NCI-H128 (cell line): ENCODE measurements at regions not wholly inside any gene's neighbourhood (a gene's known extent, or its start where the extent isn't known, plus 50 kb on each side); places are given as distances from the start of the nearest gene placed in this dataset.

Source experiments
- DNase-seq: peaks from one replicate; lab custom pipeline; 2025; ENCODE audit not compliant: unreplicated experiment; lab: John Stamatoyannopoulos, UW

DNA sequence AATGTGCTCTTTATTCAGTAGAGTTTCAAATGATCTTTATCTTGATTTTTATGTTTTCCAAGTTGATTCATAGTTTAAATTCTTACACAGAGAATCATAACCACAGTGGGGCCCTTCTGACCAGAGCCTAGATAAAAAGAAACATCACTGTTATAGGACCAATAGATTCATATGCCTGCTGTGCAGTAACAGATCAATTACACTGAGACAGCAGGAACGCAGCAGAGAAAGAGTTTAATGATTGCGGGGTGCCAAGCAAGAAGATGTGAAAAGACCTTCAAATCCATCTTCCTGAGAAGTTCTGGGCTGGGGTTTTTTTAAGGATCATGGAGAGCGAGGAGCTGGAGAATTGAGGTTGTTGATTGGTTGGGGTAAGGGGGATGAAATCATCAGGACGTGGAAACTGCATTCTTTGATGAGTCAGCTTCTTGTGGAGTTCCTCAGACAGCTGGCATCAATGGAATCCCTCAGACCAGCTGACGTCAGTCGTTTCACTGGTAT is 346.6 kb downstream of the TBC1D4 start:
- no peak for DNase-seq

DNA sequence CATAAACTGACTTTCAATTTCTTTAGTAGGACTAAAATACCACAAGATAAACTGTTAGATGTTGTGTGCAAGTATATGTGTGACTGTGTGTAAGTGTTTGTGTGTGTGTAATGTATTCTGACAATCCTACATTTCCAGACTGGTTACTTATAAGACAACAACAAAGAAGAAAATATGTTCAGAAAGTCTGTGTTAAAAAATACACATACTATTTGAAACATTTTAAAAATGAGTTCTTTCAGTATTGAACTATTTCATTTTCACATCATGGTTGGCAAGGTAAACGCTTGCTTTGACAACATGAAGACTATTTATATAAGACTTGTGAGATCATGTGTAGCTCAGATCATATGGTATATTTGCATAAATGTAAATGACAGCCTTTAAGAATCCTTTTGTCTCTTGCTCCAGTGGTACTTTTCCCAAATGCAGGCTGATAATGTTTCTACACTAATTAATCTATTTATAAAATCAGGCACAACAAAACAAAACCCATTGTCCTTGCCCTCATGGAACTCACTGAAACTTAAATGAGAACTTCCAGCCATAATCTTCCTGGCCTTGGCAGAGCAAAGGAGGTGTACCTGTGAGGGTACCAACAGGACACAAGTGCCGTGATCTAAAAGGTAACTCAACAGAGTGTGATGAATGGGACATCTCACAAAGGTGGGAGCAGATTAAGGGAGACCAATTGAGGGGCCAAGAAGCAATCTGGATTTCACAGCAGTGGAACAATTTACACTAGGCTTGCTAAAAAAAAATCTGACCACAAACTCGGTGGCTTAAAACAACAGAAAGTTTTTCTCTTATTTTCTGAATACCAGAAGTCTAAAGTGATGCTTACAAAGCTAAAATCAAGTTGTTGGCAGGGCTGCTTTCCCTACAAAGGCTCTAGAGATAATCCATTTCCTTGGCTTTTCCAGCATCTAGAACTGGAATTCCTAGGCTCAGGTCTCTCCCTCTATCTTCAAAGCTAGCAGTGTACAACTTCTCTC is 349.0 kb downstream of the TBC1D4 start:
- no peak for DNase-seq

DNA sequence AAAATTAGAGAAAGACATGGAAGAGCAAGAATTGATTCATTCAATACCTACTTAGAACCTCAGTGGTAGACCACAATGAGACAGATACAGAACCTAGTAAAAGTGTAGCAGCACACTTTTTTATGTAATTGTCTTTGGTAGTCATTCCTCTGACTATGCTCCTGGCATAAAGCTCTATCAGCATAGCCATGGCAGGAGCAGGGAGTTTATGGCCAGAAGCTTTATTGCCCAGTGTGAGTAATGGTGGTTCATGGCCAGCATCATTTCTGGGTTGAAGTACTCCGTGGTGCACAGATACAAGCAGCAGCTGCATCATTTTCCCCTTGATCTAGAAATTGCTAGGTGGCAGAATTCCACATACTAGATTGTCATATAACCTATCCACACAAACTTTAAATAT is 352.6 kb downstream of the TBC1D4 start:
- no peak for DNase-seq

DNA sequence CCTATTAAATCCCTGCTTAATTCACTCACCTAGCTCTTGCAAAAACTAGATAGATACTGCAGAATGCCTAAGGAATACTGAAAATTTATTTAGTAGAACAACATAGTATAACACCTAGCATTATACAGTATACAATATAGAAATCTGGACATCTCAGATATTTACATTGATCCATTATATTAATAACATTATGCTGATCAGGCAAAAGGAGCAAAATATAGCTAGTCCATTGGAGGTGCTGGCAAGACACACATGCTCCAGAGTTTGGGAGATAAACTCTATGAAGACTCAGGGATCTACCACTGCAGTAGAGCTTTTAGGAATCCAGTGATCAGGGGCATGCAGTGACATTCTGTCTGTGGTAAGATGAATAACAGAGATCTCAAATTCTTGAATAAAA is 357.6 kb downstream of the TBC1D4 start:
- DNase-seq = no peak

DNA sequence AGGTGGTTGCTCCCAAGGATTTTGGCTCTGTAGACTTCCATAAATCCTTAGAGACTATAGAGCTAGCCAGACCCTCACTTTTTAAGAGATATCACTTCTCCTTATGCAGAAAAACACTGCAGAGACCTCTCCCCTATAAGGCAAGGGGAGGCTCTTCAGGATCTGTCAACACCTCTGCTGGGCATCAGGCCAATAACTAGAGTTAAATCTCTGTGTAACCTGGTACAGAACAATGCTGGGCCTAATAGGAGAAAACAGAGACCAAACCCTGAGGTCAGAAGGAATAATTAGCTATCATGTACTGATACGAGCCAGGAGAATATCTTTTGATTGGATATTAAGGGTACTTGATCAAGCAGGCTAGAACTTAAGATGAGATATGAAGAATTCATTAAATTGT is 358.5 kb downstream of the TBC1D4 start:
- no peak for DNase-seq

DNA sequence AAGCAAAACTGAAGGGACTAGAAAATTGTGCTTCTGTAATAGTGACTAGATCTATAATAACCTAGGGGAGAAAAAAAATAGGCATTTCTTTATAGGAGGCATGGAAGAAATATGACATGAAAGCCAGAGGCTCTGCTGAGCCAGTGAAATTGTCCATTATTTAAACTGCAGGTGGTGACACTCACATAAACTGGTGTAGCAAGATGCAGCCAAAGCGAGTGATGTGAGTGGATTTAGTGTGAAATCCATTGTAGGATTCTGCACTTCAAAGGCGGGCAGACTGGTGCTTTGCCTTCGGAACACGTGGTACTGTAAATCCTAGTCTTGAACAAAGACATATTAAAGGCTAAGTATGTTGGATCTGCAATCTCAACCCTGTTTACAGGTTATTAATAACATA is 361.9 kb downstream of the TBC1D4 start:
- no peak for DNase-seq

DNA sequence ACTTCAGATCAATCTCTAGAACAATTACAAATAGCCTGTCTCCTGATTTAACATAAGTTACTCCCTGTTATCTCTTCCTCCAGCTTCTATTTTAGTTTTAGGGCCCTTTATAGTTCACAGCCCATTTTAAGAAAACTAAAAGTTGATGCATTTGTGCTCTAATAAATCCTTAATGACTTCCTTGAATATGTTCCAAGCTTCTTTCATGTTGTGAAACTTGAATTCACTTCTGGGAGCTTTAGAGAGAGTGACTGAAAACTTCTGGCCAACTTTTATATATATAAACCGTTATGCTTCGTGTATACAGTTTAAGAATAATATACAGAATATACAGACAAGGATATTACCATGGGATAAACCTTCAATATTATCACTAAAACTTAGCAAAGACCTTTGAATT is 366.8 kb downstream of the TBC1D4 start:
- DNase-seq = no peak

DNA sequence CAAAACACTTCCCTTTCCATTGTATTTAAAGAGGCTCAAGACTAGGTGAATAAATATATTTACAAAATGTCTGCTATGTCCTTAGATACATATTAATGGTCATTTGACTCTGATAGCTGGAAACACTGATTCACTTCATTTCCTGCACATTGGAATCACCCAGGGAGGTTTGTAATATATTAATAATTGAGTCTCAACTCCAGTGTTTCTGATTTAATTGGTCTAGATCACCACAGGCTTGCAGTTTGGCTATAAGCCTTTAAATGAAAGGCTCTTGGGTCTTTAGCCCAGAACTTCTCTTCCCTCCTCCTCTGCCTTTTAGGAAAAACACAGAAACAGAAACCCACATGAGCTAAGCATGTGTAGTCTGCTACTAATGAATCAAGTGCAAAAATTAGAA is 378.0 kb downstream of the TBC1D4 start:
- no peak for DNase-seq

DNA sequence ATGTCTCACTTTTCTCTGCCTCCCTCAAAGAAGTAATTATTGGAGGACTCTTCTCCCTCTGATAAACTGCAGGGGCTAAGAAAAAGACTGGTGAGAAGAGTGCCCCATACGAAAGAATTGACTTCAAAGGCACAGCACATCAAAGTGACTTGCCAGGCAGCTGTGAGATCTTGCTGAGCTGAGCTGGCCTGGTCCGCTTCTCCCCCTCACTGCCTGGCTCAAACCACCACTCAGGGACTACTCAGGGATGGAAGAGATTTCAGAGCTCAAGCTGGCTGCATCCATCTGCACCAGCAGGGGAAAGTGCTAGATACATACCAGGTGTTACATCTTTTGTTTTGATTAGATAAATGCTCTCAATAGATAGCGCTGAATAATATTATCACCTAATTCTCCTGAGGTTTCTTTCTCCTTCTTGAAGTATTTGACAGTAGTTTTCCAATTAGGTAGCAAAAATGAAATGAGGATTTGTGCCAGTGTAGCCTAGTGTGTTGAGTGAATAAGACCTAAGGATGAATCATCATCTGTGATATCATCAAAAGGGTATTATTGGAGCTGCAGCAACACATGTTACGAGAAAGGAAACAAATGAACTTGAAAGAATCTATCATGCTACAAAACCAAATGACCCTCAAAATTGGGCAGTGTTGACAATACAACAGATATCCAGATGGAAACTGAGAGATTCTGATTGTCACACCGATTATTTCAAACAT is 379.8 kb downstream of the TBC1D4 start:
- no peak for DNase-seq

DNA sequence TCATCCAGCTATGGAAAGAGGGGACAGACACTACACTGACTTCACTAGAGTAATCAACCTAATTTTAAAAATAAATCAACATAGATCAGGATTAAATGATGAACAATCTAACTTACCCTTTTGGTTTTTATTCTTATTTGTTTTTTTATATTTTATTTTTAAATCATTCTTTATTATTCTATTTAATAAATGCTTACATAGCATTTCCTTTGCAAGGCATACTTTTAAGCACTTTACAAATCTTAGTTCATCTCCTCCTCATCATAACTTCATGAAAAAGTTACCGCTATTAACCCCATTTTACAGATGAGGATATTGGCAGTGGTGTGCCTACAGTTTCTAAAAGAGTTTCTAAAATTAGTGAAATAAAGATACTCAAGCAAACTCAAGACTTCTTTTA is 380.6 kb downstream of the TBC1D4 start:
- no peak for DNase-seq

DNA sequence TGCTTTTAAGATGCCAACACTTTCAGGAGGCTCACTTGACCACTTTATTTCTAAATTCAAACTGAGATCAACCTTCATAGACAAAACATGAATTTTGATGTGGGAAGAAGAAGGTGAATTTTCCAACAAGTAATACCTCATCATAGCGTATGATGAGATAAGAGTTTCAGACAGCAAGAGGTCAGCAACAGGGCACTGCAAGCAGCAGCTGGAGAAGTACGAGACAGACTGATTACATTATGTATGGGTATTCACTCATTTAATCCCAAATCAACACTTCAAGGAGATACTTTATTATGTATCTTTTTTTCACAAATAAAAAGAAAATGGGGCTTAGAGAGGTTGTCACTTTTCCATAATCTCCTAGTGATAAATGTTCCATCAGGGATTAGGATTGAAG is 389.8 kb downstream of the TBC1D4 start:
- DNase-seq = no peak

DNA sequence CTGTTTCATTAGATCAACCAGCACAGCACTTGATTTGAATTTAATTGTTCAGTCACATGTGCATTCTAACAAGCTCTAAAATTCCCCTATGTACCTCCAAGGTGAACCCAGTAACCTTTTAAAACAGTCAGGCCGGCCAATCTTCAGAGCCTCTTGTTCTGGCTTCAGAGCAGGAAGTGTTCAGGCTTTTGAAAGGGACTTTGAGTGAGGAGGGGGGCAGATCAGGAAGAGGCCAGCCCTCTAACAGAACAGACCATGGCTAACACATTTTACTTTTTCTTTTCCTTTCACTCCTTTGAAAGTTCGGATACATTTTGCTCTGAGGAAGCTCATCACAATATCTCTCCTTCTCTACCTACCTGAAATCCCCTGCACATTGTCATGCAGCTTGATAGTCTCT is 390.3 kb downstream of the TBC1D4 start:
- no peak for DNase-seq

DNA sequence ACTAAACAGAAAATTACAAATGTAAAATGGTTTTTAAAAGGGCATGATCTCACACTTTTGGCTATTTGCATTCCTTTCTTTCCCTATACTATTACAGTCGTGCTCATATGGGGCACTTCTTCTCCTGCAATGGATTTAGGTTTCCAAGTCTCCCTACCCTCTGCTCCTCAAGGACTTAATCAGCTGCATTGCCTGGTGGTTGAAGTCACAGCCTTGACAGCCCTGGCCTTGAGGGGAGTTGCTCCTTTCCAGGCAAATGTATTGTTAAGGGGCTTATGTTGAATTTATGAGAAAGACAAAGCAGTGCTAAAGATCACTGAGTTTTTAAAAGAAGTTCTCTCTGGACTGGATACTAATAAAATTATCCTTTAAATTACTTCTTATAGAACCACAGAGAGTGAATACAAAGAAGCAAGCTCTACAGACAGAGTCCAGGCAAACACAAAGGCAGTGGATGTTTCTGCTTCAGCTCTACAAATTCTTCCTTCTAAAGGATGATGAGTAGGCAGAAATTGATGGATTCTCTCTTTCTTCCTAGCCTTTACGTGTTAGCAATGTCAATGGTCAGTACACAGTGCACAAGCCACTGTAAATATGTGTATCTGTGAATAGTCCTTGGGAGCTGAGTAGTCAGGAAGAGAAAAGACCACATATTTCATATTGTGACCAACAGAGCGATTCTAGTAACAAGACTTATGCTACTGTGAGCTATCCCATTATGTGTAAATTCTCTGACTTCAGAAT is 390.9 kb downstream of the TBC1D4 start:
- no peak for DNase-seq

DNA sequence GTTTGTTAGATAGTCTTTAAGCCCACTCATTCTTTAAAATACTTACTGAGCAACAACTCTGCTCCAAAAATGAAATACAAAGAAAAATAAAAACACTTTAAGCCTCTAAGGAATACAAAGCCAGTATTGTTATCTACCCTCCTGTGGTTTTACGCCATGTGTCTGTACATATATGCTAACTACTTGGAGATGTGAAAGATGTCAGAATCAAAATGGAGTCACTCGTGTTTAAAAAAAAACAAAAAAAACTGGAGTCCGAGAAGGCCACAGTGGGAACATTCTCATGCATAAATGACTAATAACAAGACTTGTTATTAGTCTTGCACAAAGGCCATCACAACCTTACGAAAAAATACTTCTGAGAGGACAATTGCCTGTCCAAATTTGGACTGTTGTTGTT is 393.1 kb downstream of the TBC1D4 start:
- no peak for DNase-seq

DNA sequence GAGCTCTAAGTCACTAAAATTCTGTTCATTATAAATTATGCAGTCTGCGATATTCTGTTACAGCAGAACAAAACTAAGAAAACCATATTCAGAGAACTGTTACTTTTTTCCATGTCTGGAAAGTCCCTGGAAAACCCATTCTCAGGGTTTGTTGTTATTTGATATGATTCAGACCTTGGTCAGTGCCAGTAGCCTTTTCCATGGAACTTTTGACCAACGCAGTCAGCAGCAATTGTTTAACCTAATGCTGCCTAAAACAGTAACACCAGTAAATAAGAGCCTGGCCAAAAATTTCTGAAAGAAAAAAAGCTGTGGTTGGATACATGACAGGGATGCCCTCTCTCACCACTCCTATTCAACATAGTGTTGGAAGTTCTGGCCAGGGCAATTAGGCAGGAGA is 402.7 kb downstream of the TBC1D4 start:
- DNase-seq = no peak

DNA sequence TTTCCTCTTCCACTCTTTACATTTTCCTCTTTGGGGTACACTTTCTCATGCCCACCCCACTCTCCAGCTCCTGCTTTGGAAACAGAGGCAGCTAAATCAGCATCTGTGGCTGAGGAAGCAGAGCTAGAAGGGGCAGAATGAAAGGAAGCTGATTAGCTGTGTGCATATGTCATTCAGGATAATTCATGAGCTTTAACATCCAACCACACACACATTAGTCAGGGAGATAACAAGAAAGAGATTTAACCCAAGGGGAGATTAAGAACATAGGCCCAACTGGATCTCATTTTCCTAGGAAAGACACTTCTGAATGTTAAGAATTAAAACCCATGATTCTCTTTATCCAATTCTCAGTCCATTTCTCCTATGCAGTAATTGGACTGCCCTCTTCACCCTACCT is 405.5 kb downstream of the TBC1D4 start:
- no peak for DNase-seq

DNA sequence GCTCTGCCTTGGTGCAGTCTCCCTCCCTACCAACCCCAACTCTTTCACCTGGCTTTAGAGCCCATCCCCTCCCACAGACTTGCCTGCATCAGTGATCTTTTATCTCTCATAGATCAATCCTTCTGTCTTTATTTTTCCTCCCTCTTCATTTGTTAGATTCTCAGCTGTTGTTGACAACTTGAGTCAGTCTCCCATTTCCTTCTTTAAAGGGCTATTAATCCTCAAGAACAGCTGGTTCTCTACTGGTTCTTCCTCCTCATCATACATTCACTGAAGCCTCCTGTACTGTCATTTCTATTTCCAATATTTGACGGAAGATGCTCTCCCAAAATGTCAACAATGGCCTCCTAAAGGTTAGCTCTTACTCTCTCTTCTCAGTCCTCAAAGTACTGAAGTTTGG is 408.2 kb downstream of the TBC1D4 start:
- no peak for DNase-seq

DNA sequence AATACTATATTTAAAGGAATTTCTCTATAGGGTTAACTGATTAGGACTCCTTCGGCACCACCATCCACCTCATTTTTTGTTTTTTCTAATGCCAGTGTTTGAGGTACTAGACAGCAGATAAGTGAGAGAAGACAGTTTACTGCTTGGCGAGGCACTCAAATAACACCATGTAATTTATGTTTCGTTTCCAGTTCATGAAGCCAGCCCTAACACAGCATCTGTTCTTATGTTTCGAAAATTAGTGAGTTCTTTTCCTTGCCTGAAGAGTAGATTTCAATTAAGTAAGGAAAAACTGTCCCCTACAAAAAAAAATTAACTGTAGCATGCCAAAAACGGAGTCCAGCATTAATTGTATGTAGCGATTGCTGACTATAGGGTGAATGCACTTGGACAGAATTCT is 409.1 kb downstream of the TBC1D4 start:
- DNase-seq = no peak

DNA sequence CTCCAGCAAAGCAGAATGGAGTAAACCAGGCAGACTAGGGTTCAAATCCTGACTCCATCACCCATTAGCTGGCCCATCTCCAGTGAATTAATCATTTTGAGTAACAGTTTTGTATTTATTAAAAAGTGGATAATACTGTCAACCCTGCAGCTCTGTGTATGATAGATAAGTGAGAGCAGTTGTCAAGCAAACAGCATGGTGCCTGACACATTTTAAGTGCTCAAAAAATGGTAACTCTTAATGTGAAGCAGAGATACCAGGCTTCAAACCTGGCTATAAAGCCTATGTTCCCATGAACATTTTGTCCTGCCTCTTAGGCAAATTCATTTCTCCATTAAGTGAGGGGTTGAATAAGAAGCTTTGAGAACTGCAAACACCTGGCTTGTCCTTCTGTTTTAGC is 409.6 kb downstream of the TBC1D4 start:
- DNase-seq = no peak

DNA sequence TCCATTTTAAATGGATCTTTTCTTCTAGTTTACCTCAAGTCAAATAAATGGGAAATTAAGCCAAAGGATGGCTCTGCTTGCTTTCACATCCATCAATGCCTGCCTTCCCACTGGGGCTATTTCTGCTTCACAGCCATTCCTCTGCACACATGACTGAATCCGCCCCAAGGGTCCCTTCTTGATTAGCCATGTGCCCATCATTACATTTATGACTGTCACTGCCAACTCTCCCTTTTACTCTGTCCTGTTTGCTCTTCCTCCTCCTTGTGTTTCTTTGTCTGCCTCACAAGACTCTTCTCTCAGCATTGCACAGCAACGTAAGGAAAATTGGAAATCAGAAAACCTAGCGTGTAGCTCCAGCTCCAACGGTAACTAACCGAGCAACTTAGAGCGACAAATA is 410.2 kb downstream of the TBC1D4 start:
- DNase-seq = no peak

DNA sequence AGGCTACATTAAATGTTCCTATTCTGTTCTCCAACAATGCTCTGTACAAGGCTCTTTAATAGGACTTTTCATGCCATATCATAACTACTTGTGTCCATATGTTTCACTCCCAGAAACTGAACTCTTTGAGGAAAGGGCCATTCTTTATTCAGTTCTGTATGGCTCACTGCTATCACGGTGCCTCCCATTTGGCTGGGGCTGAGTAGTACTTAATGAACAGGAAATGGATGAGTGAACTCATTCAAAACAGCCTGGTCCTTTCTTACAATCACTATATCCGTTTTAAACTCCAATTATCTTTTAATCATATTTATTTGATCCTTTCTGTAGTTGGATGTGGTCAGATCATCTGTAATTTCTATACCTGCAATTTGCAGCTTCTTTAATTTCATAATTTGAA is 410.6 kb downstream of the TBC1D4 start:
- no peak for DNase-seq

DNA sequence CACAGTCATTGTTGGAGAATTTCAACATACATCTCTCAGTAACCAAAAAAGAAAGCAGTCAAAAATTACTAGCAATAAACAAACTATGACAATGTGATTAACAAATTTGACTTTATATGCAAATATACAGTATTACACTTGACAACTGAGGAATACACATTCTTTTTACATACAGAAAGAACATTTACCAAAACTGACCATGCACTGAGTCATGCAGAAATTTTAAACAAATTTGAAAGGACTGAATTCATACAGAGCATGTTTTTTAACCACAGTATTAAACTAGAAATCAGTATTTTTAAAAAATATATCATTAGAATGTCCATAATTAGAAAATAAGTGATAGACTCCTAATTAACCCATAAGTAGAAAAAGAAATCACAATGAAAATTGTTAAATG is 420.1 kb downstream of the TBC1D4 start:
- DNase-seq = no peak
